Coronary artery (tissue), 2 donors: ENCODE measurements at regions not wholly inside any gene's neighbourhood (a gene's known extent, or its start where the extent isn't known, plus 50 kb on each side); places are given as distances from the start of the nearest gene placed in this dataset.

Experiments used
- DNase-seq: peaks from one replicate; pipeline ENCODE4 v3.0.0-alpha.2; 2017; ENCODE audit warnings: low spot score
- H3K27ac ChIP-seq, 2 donors: fragments of 200-600 bp; sonication (generic); one replicate each; pipeline ENCODE4 v1.5.1; 2016 to 2019
- H3K4me3 ChIP-seq: fragments of 200-600 bp; sonication (generic); 2 replicates; pipeline ENCODE4 v1.5.1; 2016; ENCODE audit warnings: mild to moderate bottlenecking, moderate library complexity
- TF ChIP-seq, protein P1 (sequence below): fragments of 200-600 bp; sonication (generic); IDR thresholded peaks from one replicate; pipeline ENCODE4 v1.5.1; 2019; ENCODE audit warnings: antibody characterized with exemption

GRCh38 chr14:105859717-105860614 is 333.6 kb downstream of the TMEM121 start:
- H3K4me3 ChIP-seq = no peak overlapping the region
- TF ChIP-seq, protein P1, sequence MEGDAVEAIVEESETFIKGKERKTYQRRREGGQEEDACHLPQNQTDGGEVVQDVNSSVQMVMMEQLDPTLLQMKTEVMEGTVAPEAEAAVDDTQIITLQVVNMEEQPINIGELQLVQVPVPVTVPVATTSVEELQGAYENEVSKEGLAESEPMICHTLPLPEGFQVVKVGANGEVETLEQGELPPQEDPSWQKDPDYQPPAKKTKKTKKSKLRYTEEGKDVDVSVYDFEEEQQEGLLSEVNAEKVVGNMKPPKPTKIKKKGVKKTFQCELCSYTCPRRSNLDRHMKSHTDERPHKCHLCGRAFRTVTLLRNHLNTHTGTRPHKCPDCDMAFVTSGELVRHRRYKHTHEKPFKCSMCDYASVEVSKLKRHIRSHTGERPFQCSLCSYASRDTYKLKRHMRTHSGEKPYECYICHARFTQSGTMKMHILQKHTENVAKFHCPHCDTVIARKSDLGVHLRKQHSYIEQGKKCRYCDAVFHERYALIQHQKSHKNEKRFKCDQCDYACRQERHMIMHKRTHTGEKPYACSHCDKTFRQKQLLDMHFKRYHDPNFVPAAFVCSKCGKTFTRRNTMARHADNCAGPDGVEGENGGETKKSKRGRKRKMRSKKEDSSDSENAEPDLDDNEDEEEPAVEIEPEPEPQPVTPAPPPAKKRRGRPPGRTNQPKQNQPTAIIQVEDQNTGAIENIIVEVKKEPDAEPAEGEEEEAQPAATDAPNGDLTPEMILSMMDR = no peak
- no peak overlapping the region for H3K27ac ChIP-seq
- DNase-seq = peak; percentile 38

DNA sequence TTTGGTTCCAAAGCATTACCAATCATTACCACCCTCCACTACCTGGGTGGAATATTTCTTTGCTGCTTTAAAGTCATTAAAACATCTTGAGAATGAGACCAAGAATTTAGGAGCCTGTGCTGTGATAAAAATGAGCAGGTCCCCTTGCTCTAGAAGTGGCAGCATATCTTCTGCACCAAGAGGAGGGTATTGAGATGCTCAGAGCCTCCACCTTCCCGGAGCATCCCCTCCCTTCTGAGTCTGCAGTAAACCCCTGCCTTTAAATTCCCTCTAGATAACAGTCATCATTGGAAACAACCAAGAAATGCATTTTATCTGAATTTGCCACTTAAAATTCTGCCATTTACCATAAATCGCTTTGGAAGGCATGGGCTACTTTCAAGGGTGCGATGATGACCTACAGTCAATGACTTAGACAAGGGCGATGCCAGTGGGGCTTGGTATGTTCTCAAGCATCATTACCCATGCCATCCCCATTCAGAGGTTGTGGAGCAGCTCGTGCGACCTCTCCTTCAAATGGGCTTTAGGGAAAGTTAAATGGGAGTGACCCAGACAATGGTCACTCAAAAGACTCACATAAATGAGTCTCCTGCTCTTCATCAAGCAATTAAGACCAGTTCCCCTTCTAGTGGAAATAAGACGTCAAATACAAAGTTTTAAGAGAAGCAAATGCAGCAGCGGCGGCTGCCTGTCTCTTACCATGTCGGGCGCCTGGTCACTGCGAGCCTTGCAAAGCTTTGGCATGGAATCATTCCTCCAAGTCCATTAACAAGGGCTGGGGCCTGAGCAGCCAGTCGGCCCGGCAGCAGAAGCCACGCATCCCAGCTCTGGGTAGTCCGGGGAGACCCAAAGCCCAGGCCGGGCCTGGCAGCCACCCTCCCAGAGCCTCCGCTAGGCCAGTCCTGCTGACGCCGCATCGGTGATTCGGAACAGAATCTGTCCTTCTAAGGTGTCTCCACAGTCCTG is 334.5 kb downstream of the TMEM121 start:
- no peak overlapping the region for H3K4me3 ChIP-seq
- H3K27ac ChIP-seq = no peak overlapping the region
- TF ChIP-seq, protein P1 = no peak
- DNase-seq = peak; percentile 47

DNA sequence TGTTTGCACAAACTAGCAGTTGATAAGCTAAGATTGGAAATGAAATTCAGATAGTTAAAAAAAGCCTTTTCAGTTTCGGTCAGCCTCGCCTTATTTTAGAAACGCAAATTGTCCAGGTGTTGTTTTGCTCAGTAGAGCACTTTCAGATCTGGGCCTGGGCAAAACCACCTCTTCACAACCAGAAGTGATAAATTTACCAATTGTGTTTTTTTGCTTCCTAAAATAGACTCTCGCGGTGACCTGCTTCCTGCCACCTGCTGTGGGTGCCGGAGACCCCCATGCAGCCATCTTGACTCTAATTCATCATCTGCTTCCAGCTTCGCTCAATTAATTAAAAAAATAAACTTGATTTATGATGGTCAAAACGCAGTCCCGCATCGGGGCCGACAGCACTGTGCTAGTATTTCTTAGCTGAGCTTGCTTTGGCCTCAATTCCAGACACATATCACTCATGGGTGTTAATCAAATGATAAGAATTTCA is 335.6 kb downstream of the TMEM121 start:
- TF ChIP-seq, protein P1 = no peak
- no peak for DNase-seq
- Histone ChIP-seq H3K4me3 (no peak overlapping the region), H3K27ac (no peak overlapping the region)

DNA sequence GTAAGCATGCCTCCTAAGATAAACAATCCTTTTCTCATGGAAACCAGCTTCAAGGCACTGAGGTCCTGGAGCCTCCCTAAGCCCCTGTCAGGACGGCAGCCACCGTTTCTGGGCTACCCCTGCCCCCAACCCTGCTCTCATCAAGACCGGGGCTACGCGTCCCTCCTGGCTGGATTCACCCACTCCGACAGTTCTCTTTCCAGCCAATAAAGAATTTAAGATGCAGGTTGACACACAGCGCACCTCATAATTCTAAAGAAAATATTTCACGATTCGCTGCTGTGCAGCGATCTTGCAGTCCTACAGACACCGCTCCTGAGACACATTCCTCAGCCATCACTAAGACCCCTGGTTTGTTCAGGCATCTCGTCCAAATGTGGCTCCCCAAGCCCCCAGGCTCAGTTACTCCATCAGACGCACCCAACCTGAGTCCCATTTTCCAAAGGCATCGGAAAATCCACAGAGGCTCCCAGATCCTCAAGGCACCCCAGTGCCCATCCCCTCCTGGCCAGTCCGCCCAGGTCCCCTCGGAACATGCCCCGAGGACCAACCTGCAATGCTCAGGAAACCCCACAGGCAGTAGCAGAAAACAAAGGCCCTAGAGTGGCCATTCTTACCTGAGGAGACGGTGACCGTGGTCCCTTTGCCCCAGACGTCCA is 336.3 kb downstream of the TMEM121 start:
- TF ChIP-seq, protein P1 = no peak
- Histone ChIP-seq H3K4me3 (no peak overlapping the region), H3K27ac (no peak overlapping the region)
- DNase-seq = peak; percentile 43

- peak; percentile 53 for DNase-seq
- Histone ChIP-seq H3K27ac (no peak overlapping the region), H3K4me3 (no peak overlapping the region)
- TF ChIP-seq, protein P1 = no peak
Observed at GRCh38 chr14:105863296-105864108, 337.1 kb downstream of the TMEM121 start.

- H3K27ac ChIP-seq = no peak overlapping the region
- DNase-seq = peak; percentile 38
- no peak overlapping the region for H3K4me3 ChIP-seq
- TF ChIP-seq, protein P1 = no peak
Observed at GRCh38 chr14:105864116-105864515, 337.7 kb downstream of the TMEM121 start.
